ENCODE measurements at regions not wholly inside any gene's neighbourhood (a gene's known extent, or its start where the extent isn't known, plus 50 kb on each side); places are given as distances from the start of the nearest gene placed in this dataset.

DNA sequence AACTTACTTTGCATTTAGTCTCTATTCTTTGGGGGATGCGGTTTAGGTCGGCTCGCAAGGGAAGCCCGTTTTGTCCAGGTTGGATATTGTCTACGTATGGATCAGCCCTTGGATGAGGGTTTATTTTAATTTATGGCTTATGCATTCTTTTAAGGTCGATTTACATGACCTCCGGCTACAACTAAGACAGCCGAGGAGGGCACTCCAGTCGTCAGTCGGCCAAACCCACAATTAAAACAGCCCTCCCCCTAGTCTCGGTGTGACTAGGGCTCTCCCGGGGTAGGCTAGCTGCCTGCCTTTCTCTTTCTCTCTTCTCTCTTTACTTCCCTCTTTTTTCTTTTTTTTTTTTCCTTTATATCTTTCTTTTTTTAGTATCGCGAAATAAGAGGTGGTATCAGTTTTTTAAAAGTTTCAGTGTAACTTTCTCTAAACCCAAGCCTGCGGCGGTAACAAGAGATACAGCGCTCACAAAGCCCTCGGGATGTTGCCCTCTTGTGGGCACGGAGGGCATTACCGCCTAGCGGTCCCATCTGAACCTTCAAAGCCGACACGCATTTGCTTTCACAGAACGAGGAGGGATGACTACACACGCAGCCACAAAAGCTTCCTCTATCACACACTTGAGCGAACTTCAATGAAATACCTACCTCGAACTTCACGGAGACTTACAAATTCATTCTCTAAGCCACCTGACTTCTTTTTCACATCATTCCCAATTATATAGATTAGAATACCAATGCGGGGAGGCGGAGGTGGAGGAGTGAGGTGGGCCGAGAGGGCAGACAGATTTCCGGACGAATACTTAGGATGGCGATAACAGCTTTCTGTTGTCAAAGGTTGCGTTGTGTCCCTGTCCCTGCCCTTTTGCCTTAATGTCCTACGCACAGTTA, 132.3 kb upstream of the C11orf58 start:
- DNase-seq (ENCODE audit: low read depth, low spot score): peak; percentile 74
- intact Hi-C loops (cut with micrococcal nuclease): loop anchor here (2.0 to 10.0 kb wide), 2 partner anchors 1279 to 1701 kb away; no protein-coding TSS in a partner anchor
- peak overlapping the region; percentile 89 for H3K4me2 ChIP-seq (ENCODE audit: low read length)
- no peaks in the 10 kb centered on the region for H3K9me2 ChIP-seq (ENCODE audit: insufficient read depth)
- POLR2A ChIA-PET: no interaction called here
- H3K27me3 ChIP-seq (ENCODE audit: insufficient read depth, low read length): peaks cover 50% of the 10 kb centered on the region
- H3K4me1 ChIP-seq (ENCODE audit: control insufficient read depth in 1 of 2, insufficient read depth in 2 of 2, low read length in 2 of 2): peaks cover 25 to 37% of the 10 kb centered on the region in 2 experiments
- peak; percentile 68 for ATAC-seq
- CTCF ChIA-PET: interaction anchor here (0.9 to 2.5 kb wide), 5 partner anchors 8 to 957 kb away, joined by 3 to 7 read pairs (median 3); no protein-coding TSS in a partner anchor
- H3K9ac ChIP-seq (ENCODE audit: low read length): no peak overlapping the region
- H4K20me1 ChIP-seq (ENCODE audit: insufficient read depth): no peaks in the 10 kb centered on the region
- peak overlapping the region; percentile 97 for H2AFZ ChIP-seq (ENCODE audit: low read depth, low read length, poor library complexity, severe bottlenecking)
- H3K36me3 ChIP-seq (ENCODE audit: control insufficient read depth in 1 of 2, insufficient read depth in 2 of 2, low read length in 2 of 2): no peaks in the 10 kb centered on the region
- no peak overlapping the region for H3K27ac ChIP-seq (ENCODE audit: low read depth, low read length)
- RAD21 ChIA-PET (ENCODE audit: low non-redundant PET in 1 of 2, low total read pairs in 2 of 2, uncharacterized antibody in 2 of 2, unreplicated experiment in 2 of 2): no interaction called here
- BruUV-seq (replicated peaks): no TSS peak
- H3K9me3 ChIP-seq (ENCODE audit: control insufficient read depth in 1 of 2, insufficient read depth in 1 of 2, low read depth in 1 of 2, low read length in 2 of 2): no peaks in the 10 kb centered on the region
- TF ChIP-seq, protein P1, sequence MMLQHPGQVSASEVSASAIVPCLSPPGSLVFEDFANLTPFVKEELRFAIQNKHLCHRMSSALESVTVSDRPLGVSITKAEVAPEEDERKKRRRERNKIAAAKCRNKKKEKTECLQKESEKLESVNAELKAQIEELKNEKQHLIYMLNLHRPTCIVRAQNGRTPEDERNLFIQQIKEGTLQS (IDR thresholded peaks at IDR 0.05): no peak
- TF ChIP-seq, protein P2, sequence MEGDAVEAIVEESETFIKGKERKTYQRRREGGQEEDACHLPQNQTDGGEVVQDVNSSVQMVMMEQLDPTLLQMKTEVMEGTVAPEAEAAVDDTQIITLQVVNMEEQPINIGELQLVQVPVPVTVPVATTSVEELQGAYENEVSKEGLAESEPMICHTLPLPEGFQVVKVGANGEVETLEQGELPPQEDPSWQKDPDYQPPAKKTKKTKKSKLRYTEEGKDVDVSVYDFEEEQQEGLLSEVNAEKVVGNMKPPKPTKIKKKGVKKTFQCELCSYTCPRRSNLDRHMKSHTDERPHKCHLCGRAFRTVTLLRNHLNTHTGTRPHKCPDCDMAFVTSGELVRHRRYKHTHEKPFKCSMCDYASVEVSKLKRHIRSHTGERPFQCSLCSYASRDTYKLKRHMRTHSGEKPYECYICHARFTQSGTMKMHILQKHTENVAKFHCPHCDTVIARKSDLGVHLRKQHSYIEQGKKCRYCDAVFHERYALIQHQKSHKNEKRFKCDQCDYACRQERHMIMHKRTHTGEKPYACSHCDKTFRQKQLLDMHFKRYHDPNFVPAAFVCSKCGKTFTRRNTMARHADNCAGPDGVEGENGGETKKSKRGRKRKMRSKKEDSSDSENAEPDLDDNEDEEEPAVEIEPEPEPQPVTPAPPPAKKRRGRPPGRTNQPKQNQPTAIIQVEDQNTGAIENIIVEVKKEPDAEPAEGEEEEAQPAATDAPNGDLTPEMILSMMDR (IDR thresholded peaks at IDR 0.05 in 2 of 3, conservative IDR thresholded peaks at IDR 0.05 in 1 of 3; ENCODE audit: borderline replicate concordance in 1 of 3, insufficient read depth in 1 of 3, low read depth in 2 of 3, low read length in 2 of 3): peak; percentile 57 to 96 (median 95); a peak in 5 of 6 replicates
- no peak for TF ChIP-seq JUND (IDR thresholded peaks at IDR 0.05)
- TF ChIP-seq EZH2 (IDR thresholded peaks at IDR 0.05): no peak; the same call in none of the 2 replicates
- TF ChIP-seq RAD21 (IDR thresholded peaks at IDR 0.05; ENCODE audit: low read depth): peak; percentile 64
- TF ChIP-seq POLR2A (IDR thresholded peaks at IDR 0.05; ENCODE audit: borderline replicate concordance, extremely low read depth, insufficient read depth, insufficient read length): no peak
- TF ChIP-seq, protein P3, sequence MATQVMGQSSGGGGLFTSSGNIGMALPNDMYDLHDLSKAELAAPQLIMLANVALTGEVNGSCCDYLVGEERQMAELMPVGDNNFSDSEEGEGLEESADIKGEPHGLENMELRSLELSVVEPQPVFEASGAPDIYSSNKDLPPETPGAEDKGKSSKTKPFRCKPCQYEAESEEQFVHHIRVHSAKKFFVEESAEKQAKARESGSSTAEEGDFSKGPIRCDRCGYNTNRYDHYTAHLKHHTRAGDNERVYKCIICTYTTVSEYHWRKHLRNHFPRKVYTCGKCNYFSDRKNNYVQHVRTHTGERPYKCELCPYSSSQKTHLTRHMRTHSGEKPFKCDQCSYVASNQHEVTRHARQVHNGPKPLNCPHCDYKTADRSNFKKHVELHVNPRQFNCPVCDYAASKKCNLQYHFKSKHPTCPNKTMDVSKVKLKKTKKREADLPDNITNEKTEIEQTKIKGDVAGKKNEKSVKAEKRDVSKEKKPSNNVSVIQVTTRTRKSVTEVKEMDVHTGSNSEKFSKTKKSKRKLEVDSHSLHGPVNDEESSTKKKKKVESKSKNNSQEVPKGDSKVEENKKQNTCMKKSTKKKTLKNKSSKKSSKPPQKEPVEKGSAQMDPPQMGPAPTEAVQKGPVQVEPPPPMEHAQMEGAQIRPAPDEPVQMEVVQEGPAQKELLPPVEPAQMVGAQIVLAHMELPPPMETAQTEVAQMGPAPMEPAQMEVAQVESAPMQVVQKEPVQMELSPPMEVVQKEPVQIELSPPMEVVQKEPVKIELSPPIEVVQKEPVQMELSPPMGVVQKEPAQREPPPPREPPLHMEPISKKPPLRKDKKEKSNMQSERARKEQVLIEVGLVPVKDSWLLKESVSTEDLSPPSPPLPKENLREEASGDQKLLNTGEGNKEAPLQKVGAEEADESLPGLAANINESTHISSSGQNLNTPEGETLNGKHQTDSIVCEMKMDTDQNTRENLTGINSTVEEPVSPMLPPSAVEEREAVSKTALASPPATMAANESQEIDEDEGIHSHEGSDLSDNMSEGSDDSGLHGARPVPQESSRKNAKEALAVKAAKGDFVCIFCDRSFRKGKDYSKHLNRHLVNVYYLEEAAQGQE (IDR thresholded peaks at IDR 0.05; ENCODE audit: low read depth): no peak
- TF ChIP-seq, protein P4, sequence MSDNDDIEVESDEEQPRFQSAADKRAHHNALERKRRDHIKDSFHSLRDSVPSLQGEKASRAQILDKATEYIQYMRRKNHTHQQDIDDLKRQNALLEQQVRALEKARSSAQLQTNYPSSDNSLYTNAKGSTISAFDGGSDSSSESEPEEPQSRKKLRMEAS (IDR thresholded peaks at IDR 0.05): no peak
- TF ChIP-seq TCF7L2 (IDR thresholded peaks at IDR 0.05; ENCODE audit: borderline replicate concordance, extremely low read depth, insufficient read depth, insufficient read length): peak; percentile 79
- peak overlapping the region; percentile 48 to 57 for H3K4me3 ChIP-seq (replicated peaks in 1 of 2; ENCODE audit: low read depth in 1 of 2, low read length in 2 of 2)
- H3K79me2 ChIP-seq (ENCODE audit: insufficient read depth, low read length): no peaks in the 10 kb centered on the region

Measured in HCT116 (cell line).